Esophagus muscularis mucosa (tissue), 4 donors: ENCODE measurements at regions not wholly inside any gene's neighbourhood (a gene's known extent, or its start where the extent isn't known, plus 50 kb on each side); places are given as distances from the start of the nearest gene placed in this dataset.
A peak's percentile ranks its signal among the peaks of the same experiment; 100 is the strongest.

Experiments
- DNase-seq: peaks from one replicate; pipeline ENCODE4 v3.0.0-alpha.2; 2017; ENCODE audit errors: extremely low spot score
- H3K27ac ChIP-seq, 4 donors: fragments of 200-600 bp; sonication (generic); replicated peaks in 1 of 4; 1 replicate in 3 of 4; 2 replicates in 1 of 4; pipeline ENCODE4 v1.5.1; 2016 to 2019; ENCODE audit warnings: mild to moderate bottlenecking in 1 of 4
- H3K27me3 ChIP-seq, 4 donors: fragments of 200-600 bp; sonication (generic); one replicate each; pipeline versions ENCODE4 v1.5.1 to v1.6.0; 2016 to 2019
- H3K36me3 ChIP-seq, 4 donors: fragments of 200-600 bp; sonication (generic); one replicate each; pipeline ENCODE4 v1.5.1; 2016 to 2019
- H3K4me1 ChIP-seq, 4 donors: fragments of 200-600 bp; sonication (generic); one replicate each; pipeline ENCODE4 v1.5.1; 2016 to 2019
- H3K4me3 ChIP-seq, 4 donors: fragments of 200-600 bp; sonication (generic); 1 replicate in 2 of 4; 2 replicates in 2 of 4; pipeline ENCODE4 v1.5.1; 2016 to 2019; ENCODE audit warnings: mild to moderate bottlenecking in 4 of 4, moderate library complexity in 1 of 4
- H3K9me3 ChIP-seq, 4 donors: fragments of 200-600 bp; sonication (generic); 1 replicate in 3 of 4; 2 replicates in 1 of 4; pipeline ENCODE4 v1.5.1; 2016 to 2019
- EP300 ChIP-seq: sonication (generic); formaldehyde crosslinking; IDR thresholded peaks from one replicate; pipeline ENCODE4 v1.6.1; 2017; ENCODE audit warnings: antibody characterized with exemption
- POLR2A ChIP-seq: fragments of 450-650 bp; IDR thresholded peaks from one replicate; pipeline ENCODE4 v1.6.1; 2017; ENCODE audit warnings: antibody characterized with exemption, moderate library complexity, mild to moderate bottlenecking, low read depth
- POLR2AphosphoS5 ChIP-seq, 2 donors: sonication (generic); formaldehyde crosslinking; IDR thresholded peaks; one replicate each; pipeline ENCODE4 v1.6.1; 2017; ENCODE audit warnings: antibody characterized with exemption in 2 of 2
- WGBS: methylation state at CpG from one replicate; pipeline ENCODE4 v1.1.5; 2018; 5-methylcytosine and 5-hydroxymethylcytosine counted together
- intact Hi-C: fragments of 100-400 bp; cut with DNase I; formaldehyde crosslinking; loops from one replicate; pipeline ENCODE4 v1.15.1; 2023
- TF ChIP-seq, protein P1 (sequence below), 3 experiments: fragments of 200-600 bp in 2 of 3; fragments of 450-650 bp in 1 of 3; sonication (generic) in 2 of 3; IDR thresholded peaks; one replicate each; pipeline ENCODE4 v1.5.1; 2017 to 2019; ENCODE audit warnings: antibody characterized with exemption in 3 of 3, mild to moderate bottlenecking in 2 of 3, moderate library complexity in 1 of 3

DNA sequence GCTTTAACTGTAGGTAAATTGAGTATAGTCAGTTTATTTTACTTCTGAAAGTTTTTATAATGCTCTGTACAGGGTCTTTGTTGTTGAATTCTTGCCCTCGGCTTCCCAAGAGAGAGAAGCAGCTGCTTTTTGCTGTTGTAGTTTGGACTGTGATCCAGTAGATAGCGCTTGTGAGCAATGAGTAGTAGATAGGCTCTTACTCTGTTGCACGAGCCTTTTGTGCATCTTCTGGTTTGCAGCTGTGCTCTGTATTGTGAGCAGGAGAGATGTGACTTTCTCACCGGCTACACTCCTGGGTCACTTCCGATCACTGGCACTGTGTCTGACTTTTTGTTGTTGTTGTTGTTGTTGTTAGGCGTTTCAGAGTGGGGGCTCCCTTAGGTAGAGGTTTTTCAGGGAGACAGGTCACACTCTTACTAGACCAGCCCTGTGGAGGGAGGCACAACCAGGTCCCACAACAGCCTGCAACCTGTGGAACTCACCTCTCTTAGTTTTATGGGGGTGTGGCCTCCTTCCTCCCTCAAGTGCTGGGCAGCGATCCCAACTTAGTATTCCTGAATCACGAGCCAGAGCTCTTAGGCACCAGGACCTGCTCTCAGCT is 822.1 kb upstream of the GALNTL6 start:
- no peaks in the 10 kb centered on the region for H3K36me3 ChIP-seq
- no peak for DNase-seq
- TF ChIP-seq POLR2AphosphoS5 (IDR thresholded peaks at IDR 0.05) (no peak), EP300 (no peak)
- TF ChIP-seq, protein P1, sequence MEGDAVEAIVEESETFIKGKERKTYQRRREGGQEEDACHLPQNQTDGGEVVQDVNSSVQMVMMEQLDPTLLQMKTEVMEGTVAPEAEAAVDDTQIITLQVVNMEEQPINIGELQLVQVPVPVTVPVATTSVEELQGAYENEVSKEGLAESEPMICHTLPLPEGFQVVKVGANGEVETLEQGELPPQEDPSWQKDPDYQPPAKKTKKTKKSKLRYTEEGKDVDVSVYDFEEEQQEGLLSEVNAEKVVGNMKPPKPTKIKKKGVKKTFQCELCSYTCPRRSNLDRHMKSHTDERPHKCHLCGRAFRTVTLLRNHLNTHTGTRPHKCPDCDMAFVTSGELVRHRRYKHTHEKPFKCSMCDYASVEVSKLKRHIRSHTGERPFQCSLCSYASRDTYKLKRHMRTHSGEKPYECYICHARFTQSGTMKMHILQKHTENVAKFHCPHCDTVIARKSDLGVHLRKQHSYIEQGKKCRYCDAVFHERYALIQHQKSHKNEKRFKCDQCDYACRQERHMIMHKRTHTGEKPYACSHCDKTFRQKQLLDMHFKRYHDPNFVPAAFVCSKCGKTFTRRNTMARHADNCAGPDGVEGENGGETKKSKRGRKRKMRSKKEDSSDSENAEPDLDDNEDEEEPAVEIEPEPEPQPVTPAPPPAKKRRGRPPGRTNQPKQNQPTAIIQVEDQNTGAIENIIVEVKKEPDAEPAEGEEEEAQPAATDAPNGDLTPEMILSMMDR (IDR thresholded peaks at IDR 0.05): peak in 1 of 3 experiments; percentile 17
- H3K27ac ChIP-seq: no peak overlapping the region
- no peak overlapping the region for H3K4me3 ChIP-seq
- intact Hi-C loops: no loop called here
- H3K4me1 ChIP-seq: no peaks in the 10 kb centered on the region
- WGBS: 36% methylated on average over 6 of the region's 8 CpGs
- H3K27me3 ChIP-seq: no peaks in the 10 kb centered on the region
- peaks cover 0 to 6% (median 0%) of the 10 kb centered on the region in 4 donors for H3K9me3 ChIP-seq

DNA sequence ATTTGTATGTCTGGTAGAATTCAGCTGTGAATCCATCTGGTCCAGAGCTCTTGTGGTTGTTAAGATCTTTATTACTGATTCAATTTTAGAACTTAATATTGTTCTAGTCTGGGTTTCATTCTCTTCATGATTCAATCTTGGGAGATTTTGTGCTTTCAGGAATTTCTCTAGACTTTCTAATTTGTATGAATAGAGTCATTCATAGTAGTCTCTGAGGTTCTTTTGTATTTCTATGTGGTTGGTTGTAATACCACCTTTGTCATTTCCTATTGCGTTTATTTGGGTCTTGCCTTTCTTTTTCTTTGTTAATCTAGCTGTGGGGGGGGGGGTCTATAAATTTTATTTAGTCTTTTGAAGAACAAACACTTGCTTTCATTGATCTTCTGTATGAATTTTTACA is 824.8 kb upstream of the GALNTL6 start:
- WGBS: 73% methylated on average over 1 of the region's 1 CpG
- no peaks in the 10 kb centered on the region for H3K4me1 ChIP-seq
- H3K9me3 ChIP-seq: peaks cover 0 to 6% (median 0%) of the 10 kb centered on the region in 4 donors
- TF ChIP-seq, protein P1 (IDR thresholded peaks at IDR 0.05): no peak
- TF ChIP-seq POLR2AphosphoS5 (IDR thresholded peaks at IDR 0.05) (no peak), POLR2A (no peak), EP300 (no peak)
- H3K27me3 ChIP-seq: no peaks in the 10 kb centered on the region
- no peak overlapping the region for H3K27ac ChIP-seq
- no peak overlapping the region for H3K4me3 ChIP-seq
- H3K36me3 ChIP-seq: no peaks in the 10 kb centered on the region
- no peak for DNase-seq
- intact Hi-C loops: no loop called here

DNA sequence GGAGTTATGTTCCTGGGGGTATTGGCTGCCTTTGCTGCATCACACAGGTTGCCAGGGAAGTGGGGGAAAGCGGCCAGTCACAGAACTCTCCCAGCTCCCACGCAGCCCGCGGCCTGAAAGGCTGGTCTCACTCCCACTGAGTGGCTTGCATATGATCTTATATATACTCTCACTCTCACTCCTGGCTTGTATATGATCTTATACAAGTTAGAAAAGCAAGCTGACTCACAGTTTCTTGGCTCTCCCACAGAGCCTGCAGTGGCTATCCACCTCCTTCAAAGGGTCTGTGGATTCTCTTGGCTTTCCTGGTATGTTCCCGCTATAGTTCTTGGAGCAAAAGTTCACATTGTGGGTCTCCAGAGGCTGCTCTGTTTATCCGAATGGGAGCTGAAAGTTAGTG is 833.5 kb upstream of the GALNTL6 start:
- no peak for DNase-seq
- Histone ChIP-seq H3K27ac (no peak overlapping the region), H3K4me1 (no peaks in the 10 kb centered on the region), H3K9me3 (no peaks in the 10 kb centered on the region), H3K36me3 (no peaks in the 10 kb centered on the region), H3K27me3 (no peaks in the 10 kb centered on the region), H3K4me3 (no peak overlapping the region)
- 36% methylated on average over 2 of the region's 6 CpGs for WGBS
- intact Hi-C loops: no loop called here
- TF ChIP-seq POLR2A (no peak), EP300 (no peak), POLR2AphosphoS5 (IDR thresholded peaks at IDR 0.05) (no peak)
- TF ChIP-seq, protein P1 (IDR thresholded peaks at IDR 0.05): no peak

DNA sequence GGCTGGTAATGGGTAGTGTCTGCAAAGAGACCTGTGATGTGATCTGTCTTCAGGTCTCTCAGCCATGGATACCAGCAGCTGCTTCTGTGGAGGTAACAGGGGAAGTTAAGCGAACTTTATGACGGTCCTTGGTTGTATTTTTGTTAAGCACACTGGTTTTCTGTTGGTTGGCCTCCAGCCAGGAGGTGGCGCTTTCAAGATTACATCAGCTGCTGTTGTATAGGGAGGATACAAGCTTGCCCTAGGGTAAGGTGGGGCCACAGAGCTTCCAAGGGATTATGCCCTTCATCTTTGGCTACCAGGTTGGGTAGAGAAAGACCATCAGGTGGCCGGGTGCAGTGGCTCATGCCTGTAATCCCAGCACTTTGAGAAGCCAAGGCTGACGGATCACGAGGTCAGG is 834.2 kb upstream of the GALNTL6 start:
- DNase-seq: no peak
- intact Hi-C loops: no loop called here
- H3K36me3 ChIP-seq: no peaks in the 10 kb centered on the region
- no peaks in the 10 kb centered on the region for H3K9me3 ChIP-seq
- WGBS: 98% methylated on average over 6 of the region's 6 CpGs
- no peak overlapping the region for H3K4me3 ChIP-seq
- no peak overlapping the region for H3K27ac ChIP-seq
- no peaks in the 10 kb centered on the region for H3K27me3 ChIP-seq
- TF ChIP-seq POLR2A (no peak), EP300 (no peak), POLR2AphosphoS5 (IDR thresholded peaks at IDR 0.05) (no peak)
- TF ChIP-seq, protein P1 (IDR thresholded peaks at IDR 0.05): no peak
- no peaks in the 10 kb centered on the region for H3K4me1 ChIP-seq

DNA sequence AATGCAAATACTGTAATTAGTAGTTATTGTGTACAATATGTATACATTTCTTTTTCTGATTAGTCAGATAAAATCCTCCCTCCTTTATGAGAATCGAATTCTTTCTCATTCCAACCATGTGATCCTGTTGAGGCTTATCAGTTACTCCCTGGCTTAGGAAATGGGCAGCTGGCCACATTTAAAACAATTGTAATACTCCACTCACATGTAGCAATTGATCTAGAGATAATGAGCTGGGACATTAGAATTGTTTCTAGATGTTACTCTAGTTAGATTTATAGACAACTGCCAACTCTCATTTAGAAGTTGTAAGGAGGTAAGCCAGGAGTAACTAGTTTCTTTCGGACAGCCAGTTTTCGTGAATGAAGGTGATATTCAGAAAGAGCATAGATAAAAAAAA is 859.3 kb upstream of the AADAT start:
- TF ChIP-seq POLR2A (no peak), EP300 (no peak), POLR2AphosphoS5 (IDR thresholded peaks at IDR 0.05) (no peak)
- TF ChIP-seq, protein P1 (IDR thresholded peaks at IDR 0.05): no peak
- 80% methylated on average over 3 of the region's 3 CpGs for WGBS

More for the DNA sequence above, 859.3 kb upstream of the AADAT start:
- Histone ChIP-seq H3K4me3 (no peak overlapping the region), H3K9me3 (no peaks in the 10 kb centered on the region), H3K36me3 (no peaks in the 10 kb centered on the region), H3K27ac (no peak overlapping the region), H3K27me3 (no peaks in the 10 kb centered on the region), H3K4me1 (no peaks in the 10 kb centered on the region)
- intact Hi-C loops: no loop called here
- DNase-seq: no peak
